Tibial nerve (tissue), 4 donors: ENCODE measurements at regions not wholly inside any gene's neighbourhood (a gene's known extent, or its start where the extent isn't known, plus 50 kb on each side); places are given as distances from the start of the nearest gene placed in this dataset.

Source experiments
- EP300 ChIP-seq, 2 donors: sonication (generic); formaldehyde crosslinking; IDR thresholded peaks; one replicate each; pipeline ENCODE4 v1.6.1; 2017; ENCODE audit warnings: antibody characterized with exemption in 2 of 2, mild to moderate bottlenecking in 1 of 2
- TF ChIP-seq, protein P1 (sequence below), 5 experiments: fragments of 200-600 bp in 3 of 5; fragments of 450-650 bp in 2 of 5; sonication (generic) in 3 of 5; IDR thresholded peaks; one replicate each; pipeline ENCODE4 v1.5.1; 2016 to 2019; ENCODE audit warnings: antibody characterized with exemption in 5 of 5, mild to moderate bottlenecking in 3 of 5, moderate library complexity in 2 of 5

DNA sequence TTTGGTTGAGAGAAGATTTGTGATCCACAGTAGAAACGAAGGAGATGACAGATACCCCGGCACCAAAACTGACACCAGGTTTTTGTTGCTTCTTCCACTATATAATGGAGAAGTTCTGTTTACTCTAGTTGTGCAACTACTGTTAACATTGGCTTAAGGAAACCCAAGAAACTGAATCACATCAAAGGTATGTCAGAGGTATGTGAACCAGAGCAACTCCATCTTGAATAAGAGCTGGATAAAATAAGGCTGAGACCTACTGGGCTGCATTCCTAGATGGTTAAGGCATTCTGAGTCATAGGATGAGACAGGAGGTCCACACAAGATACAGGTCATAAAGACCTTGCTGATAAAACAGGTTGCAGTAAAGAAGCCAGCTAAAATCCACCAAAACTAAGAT lies 173.7 kb upstream of the CAMK1G start:
- TF ChIP-seq, protein P1, sequence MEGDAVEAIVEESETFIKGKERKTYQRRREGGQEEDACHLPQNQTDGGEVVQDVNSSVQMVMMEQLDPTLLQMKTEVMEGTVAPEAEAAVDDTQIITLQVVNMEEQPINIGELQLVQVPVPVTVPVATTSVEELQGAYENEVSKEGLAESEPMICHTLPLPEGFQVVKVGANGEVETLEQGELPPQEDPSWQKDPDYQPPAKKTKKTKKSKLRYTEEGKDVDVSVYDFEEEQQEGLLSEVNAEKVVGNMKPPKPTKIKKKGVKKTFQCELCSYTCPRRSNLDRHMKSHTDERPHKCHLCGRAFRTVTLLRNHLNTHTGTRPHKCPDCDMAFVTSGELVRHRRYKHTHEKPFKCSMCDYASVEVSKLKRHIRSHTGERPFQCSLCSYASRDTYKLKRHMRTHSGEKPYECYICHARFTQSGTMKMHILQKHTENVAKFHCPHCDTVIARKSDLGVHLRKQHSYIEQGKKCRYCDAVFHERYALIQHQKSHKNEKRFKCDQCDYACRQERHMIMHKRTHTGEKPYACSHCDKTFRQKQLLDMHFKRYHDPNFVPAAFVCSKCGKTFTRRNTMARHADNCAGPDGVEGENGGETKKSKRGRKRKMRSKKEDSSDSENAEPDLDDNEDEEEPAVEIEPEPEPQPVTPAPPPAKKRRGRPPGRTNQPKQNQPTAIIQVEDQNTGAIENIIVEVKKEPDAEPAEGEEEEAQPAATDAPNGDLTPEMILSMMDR (IDR thresholded peaks at IDR 0.05): no peak
- no peak for TF ChIP-seq EP300 (IDR thresholded peaks at IDR 0.05)
